Fibroblast of lung (primary cell): ENCODE measurements at regions not wholly inside any gene's neighbourhood (a gene's known extent, or its start where the extent isn't known, plus 50 kb on each side); places are given as distances from the start of the nearest gene placed in this dataset.

Experiments used
- CTCF ChIP-seq, 2 donors: IDR thresholded peaks in 1 of 2; conservative IDR thresholded peaks in 1 of 2; 1 replicate in 1 of 2; 2 replicates in 1 of 2; pipeline ENCODE4 v1.5.1; 2011 to 2012; ENCODE audit warnings: low read length in 2 of 2, control low read depth in 1 of 2, inconsistent platforms in 1 of 2, low read depth in 1 of 2, mild to moderate bottlenecking in 1 of 2
- EZH2 ChIP-seq: IDR thresholded peaks from 2 replicates; pipeline ENCODE4 v1.5.1; 2012; ENCODE audit warnings: low read length, control low read depth, mild to moderate bottlenecking; ENCODE audit errors: missing control alignments

- no peak for TF ChIP-seq CTCF (conservative IDR thresholded peaks at IDR 0.05 in 1 of 2, IDR thresholded peaks at IDR 0.05 in 1 of 2; ENCODE audit: low read depth in 1 of 2, low read length in 2 of 2)
- no peak for TF ChIP-seq EZH2
Observed at GRCh38 chr1:172719066-172719627, 60.2 kb downstream of the FASLG start.
